ENCODE measurements at regions not wholly inside any gene's neighbourhood (a gene's known extent, or its start where the extent isn't known, plus 50 kb on each side); places are given as distances from the start of the nearest gene placed in this dataset.

- intact Hi-C loops (cut with micrococcal nuclease; ENCODE audit: unreplicated experiment): no loop called here
- H3K79me2 ChIP-seq (ENCODE audit: low read depth): no peaks in the 10 kb centered on the region
- H3K4me1 ChIP-seq (replicated peaks; ENCODE audit: insufficient read depth): no peaks in the 10 kb centered on the region
- no peak overlapping the region for H3K4me2 ChIP-seq
- H3K27me3 ChIP-seq (ENCODE audit: insufficient read depth, low read depth): no peaks in the 10 kb centered on the region
- H2AFZ ChIP-seq: no peak overlapping the region; the same call in 1 of the 2 replicates
- H3K9me2 ChIP-seq (ENCODE audit: insufficient read depth): no peaks in the 10 kb centered on the region
- no peaks in the 10 kb centered on the region for H3F3A ChIP-seq (ENCODE audit: insufficient read depth, low read depth)
- no peak overlapping the region for H3K4me3 ChIP-seq
- TF ChIP-seq EZH2 (IDR thresholded peaks at IDR 0.05; ENCODE audit: low read depth) (no peak), CTCF (conservative IDR thresholded peaks at IDR 0.05) (no peak)
- H3K36me3 ChIP-seq (ENCODE audit: low read depth): no peaks in the 10 kb centered on the region
- no TSS peak for BruUV-seq (replicated peaks)
- no peaks in the 10 kb centered on the region for H4K20me1 ChIP-seq (ENCODE audit: insufficient read depth)
- 0 out of 2 replicates have a peak overlapping the region, but pooled peaks have one; percentile 31 for H3K27ac ChIP-seq
- CTCF ChIA-PET: no interaction called here
- no peak for DNase-seq
- H3K9me3 ChIP-seq (ENCODE audit: insufficient read depth, low read depth): no peaks in the 10 kb centered on the region
- POLR2A ChIA-PET (ENCODE audit: unreplicated experiment): no interaction called here
These were observed 1067.9 kb downstream of the BRINP3 start for GRCh38 chr1:189409774-189410173.

- no peaks in the 10 kb centered on the region for H3K9me2 ChIP-seq (ENCODE audit: insufficient read depth)
- intact Hi-C loops (cut with micrococcal nuclease; ENCODE audit: unreplicated experiment): no loop called here
- H3K36me3 ChIP-seq (ENCODE audit: low read depth): no peaks in the 10 kb centered on the region
- H3K4me3 ChIP-seq: no peak overlapping the region
- H2AFZ ChIP-seq: no peak overlapping the region
- H3K27ac ChIP-seq: no peak overlapping the region
- no peaks in the 10 kb centered on the region for H4K20me1 ChIP-seq (ENCODE audit: insufficient read depth)
- H3K27me3 ChIP-seq (ENCODE audit: insufficient read depth, low read depth): no peaks in the 10 kb centered on the region
- ChIA-PET POLR2A (ENCODE audit: unreplicated experiment) (no interaction called here), CTCF (no interaction called here)
- TF ChIP-seq CTCF (conservative IDR thresholded peaks at IDR 0.05) (no peak), EZH2 (IDR thresholded peaks at IDR 0.05; ENCODE audit: low read depth) (no peak)
- BruUV-seq (replicated peaks): no TSS peak
- no peaks in the 10 kb centered on the region for H3F3A ChIP-seq (ENCODE audit: insufficient read depth, low read depth)
- no peaks in the 10 kb centered on the region for H3K9me3 ChIP-seq (ENCODE audit: insufficient read depth, low read depth)
- no peaks in the 10 kb centered on the region for H3K79me2 ChIP-seq (ENCODE audit: low read depth)
- no peak overlapping the region for H3K4me2 ChIP-seq
- no peak for DNase-seq
- H3K4me1 ChIP-seq (replicated peaks; ENCODE audit: insufficient read depth): no peaks in the 10 kb centered on the region
These were observed 1052.8 kb downstream of the BRINP3 start for GRCh38 chr1:189424746-189425331.

GRCh38 chr1:189429610-189430009, 1048.1 kb downstream of the BRINP3 start:
- H3K9me3 ChIP-seq (ENCODE audit: insufficient read depth, low read depth): no peaks in the 10 kb centered on the region
- CTCF ChIA-PET: no interaction called here
- H3K9me2 ChIP-seq (ENCODE audit: insufficient read depth): no peaks in the 10 kb centered on the region
- H3K4me3 ChIP-seq: no peak overlapping the region
- no peaks in the 10 kb centered on the region for H3K79me2 ChIP-seq (ENCODE audit: low read depth)
- H4K20me1 ChIP-seq (ENCODE audit: insufficient read depth): no peaks in the 10 kb centered on the region
- TF ChIP-seq CTCF (conservative IDR thresholded peaks at IDR 0.05) (peak; percentile 74), EZH2 (IDR thresholded peaks at IDR 0.05; ENCODE audit: low read depth) (no peak)
- no peaks in the 10 kb centered on the region for H3K27me3 ChIP-seq (ENCODE audit: insufficient read depth, low read depth)
- H3K4me1 ChIP-seq (replicated peaks; ENCODE audit: insufficient read depth): no peaks in the 10 kb centered on the region
- no peak overlapping the region for H2AFZ ChIP-seq
- intact Hi-C loops (cut with micrococcal nuclease; ENCODE audit: unreplicated experiment): loop anchor here (10.0 kb wide), 1 partner anchor 1005 kb away; no protein-coding TSS in a partner anchor
- H3K36me3 ChIP-seq (ENCODE audit: low read depth): no peaks in the 10 kb centered on the region
- H3K27ac ChIP-seq: no peak overlapping the region
- H3K4me2 ChIP-seq: no peak overlapping the region
- no peaks in the 10 kb centered on the region for H3F3A ChIP-seq (ENCODE audit: insufficient read depth, low read depth)
- peak in 1 of 2 experiments; percentile 38 for DNase-seq
- no TSS peak for BruUV-seq (replicated peaks)
- POLR2A ChIA-PET (ENCODE audit: unreplicated experiment): no interaction called here

All from PC-9 (cell line).